ENCODE measurements at regions not wholly inside any gene's neighbourhood (a gene's known extent, or its start where the extent isn't known, plus 50 kb on each side); places are given as distances from the start of the nearest gene placed in this dataset.

- TF ChIP-seq HDAC2 (IDR thresholded peaks at IDR 0.05; ENCODE audit: borderline replicate concordance in 1 of 2, low read depth in 2 of 2, low read length in 2 of 2), result no peak
- no peak for TF ChIP-seq TCF12 (IDR thresholded peaks at IDR 0.05; ENCODE audit: low read depth, low read length)
- no peak for TF ChIP-seq RXRA (IDR thresholded peaks at IDR 0.05; ENCODE audit: insufficient read depth, low read depth, low read length)
- TF ChIP-seq GABPA (IDR thresholded peaks at IDR 0.05; ENCODE audit: borderline replicate concordance, insufficient read depth, low read length), result no peak
- no peak for TF ChIP-seq SIRT6 (IDR thresholded peaks at IDR 0.05; ENCODE audit: low read length)
- no peak for TF ChIP-seq CBX8 (IDR thresholded peaks at IDR 0.05; ENCODE audit: borderline replicate concordance, low read depth, low read length)
Observed at GRCh38 chr13:112200200-112200599, 133.3 kb downstream of the SOX1 start (continued).
